ENCODE measurements at regions not wholly inside any gene's neighbourhood (a gene's known extent, or its start where the extent isn't known, plus 50 kb on each side); places are given as distances from the start of the nearest gene placed in this dataset.

DNA sequence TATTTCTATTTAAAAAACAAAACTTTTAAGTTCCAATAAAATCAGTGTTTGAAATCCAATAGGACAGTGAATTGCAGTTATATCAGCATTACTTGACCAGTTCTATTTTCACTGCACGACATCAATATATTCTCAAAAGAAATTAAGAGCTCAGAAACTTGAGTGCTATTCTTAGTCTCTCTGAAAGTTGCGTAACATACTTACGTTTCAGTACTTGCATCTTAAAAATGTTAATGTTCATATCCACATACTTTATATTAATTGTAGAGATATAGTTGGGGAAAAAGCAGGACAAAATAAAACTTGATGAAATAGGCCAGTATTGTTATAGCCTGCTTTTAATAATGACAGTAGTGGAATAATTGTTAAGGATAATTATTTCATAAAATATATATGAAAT is 720.5 kb upstream of the PCDH9 start (continued):
- TF ChIP-seq CEBPG (CRISPR knock-in tag; IDR thresholded peaks at IDR 0.05) (no peak), CEBPG (tag; conservative IDR thresholded peaks at IDR 0.05 in 1 of 2, IDR thresholded peaks at IDR 0.05 in 1 of 2) (peak in 1 of 2 experiments; percentile 63; a peak in 2 of 4 replicates), XRCC4 (IDR thresholded peaks at IDR 0.05; ENCODE audit: extremely low read depth, insufficient read depth, insufficient read length) (no peak), HNRNPLL (IDR thresholded peaks at IDR 0.05; ENCODE audit: low read depth, low read length, poor library complexity, severe bottlenecking) (no peak), CEBPB (tag; IDR thresholded peaks at IDR 0.05) (0 out of 2 replicates have a peak, but pooled peaks have one; percentile 7), MAFF (IDR thresholded peaks at IDR 0.05; ENCODE audit: low read length) (no peak), ZFP30 (CRISPR knock-in tag; IDR thresholded peaks at IDR 0.05; ENCODE audit: borderline replicate concordance) (no peak), TAF7 (tag; IDR thresholded peaks at IDR 0.05) (no peak)

DNA sequence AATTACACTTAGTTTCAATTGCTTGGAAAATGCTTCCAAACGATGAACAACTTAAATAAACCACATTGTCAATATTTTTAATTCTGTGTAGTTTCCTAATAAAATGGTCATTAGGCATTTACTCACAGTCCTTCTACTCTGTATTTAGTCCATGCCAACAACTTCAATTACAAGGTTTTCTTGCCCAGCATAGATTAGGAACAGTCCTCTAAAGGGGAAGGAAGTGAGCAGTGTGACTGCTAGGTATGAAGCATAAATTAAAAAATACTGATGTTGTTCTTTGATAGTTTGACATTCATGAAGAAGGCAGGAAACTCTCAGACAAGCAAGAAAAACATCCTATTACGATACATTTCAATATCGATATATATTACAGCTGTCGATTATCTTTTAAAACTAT is 716.0 kb upstream of the PCDH9 start:
- Histone ChIP-seq H3K36me3 (ENCODE audit: control insufficient read depth, insufficient read depth, low read length) (no peaks in the 10 kb centered on the region), H3K4me1 (replicated peaks in 1 of 2; ENCODE audit: control insufficient read depth in 2 of 2, insufficient read depth in 2 of 2, low read length in 2 of 2) (no peaks in the 10 kb centered on the region), H4K20me1 (replicated peaks; ENCODE audit: control insufficient read depth, insufficient read depth, low read length) (no peaks in the 10 kb centered on the region), H3K4me2 (ENCODE audit: insufficient read depth, low read length) (no peak overlapping the region), H3K9ac (ENCODE audit: insufficient read depth in 1 of 2, low read depth in 2 of 2, low read length in 2 of 2) (no peak overlapping the region), H2AFZ (ENCODE audit: low read depth, low read length) (no peak overlapping the region), H3K9me3 (replicated peaks; ENCODE audit: control insufficient read depth, insufficient read depth, low read depth, low read length) (no peaks in the 10 kb centered on the region), H3K9me1 (ENCODE audit: control insufficient read depth, insufficient read depth, low read length) (no peaks in the 10 kb centered on the region), H3K4me3 (no peak overlapping the region), H3K79me2 (ENCODE audit: control insufficient read depth, insufficient read depth, low read length) (no peaks in the 10 kb centered on the region), H3K27ac (ENCODE audit: extremely low read depth, low read depth, low read length) (no peak overlapping the region), H3K27me3 (ENCODE audit: control insufficient read depth in 2 of 2, insufficient read depth in 2 of 2, low read length in 2 of 2) (no peaks in the 10 kb centered on the region)
- intact Hi-C loops (cut with micrococcal nuclease): no loop called here
- ATAC-seq: no peak
- CTCF ChIA-PET (ENCODE audit: low intra/inter-chr PET ratio): no interaction called here
- 6% methylated on average over 4 of the region's 4 CpGs for WGBS (ENCODE audit: insufficient coverage, low coverage, missing lambda C conversion rate)
- BruUV-seq (replicated peaks): no TSS peak
- TF ChIP-seq RUNX1 (IDR thresholded peaks at IDR 0.05; ENCODE audit: low read depth): no peak
- TF ChIP-seq JUN (IDR thresholded peaks at IDR 0.05; ENCODE audit: borderline replicate concordance, low read depth, low read length): no peak
- no peak for TF ChIP-seq JUN (CRISPR knock-in tag; IDR thresholded peaks at IDR 0.05; ENCODE audit: borderline replicate concordance)
- no peak for TF ChIP-seq ZSCAN29 (IDR thresholded peaks at IDR 0.05)
- TF ChIP-seq ZNF75A (CRISPR knock-in tag; IDR thresholded peaks at IDR 0.05): no peak
- no peak for TF ChIP-seq STAT5A (IDR thresholded peaks at IDR 0.05; ENCODE audit: borderline replicate concordance, low read length)
- TF ChIP-seq RHOXF2B (CRISPR knock-in tag; conservative IDR thresholded peaks at IDR 0.05): no peak
- no peak for TF ChIP-seq FOXJ2 (tag; IDR thresholded peaks at IDR 0.05)
- no peak for DNase-seq (ENCODE audit: extremely low read depth in 1 of 4, low spot score in 3 of 4)
- no peak for FAIRE-seq
- POLR2A ChIA-PET: no interaction called here
- in situ Hi-C loops (cut with MboI): no loop called here

Data from K562 (cell line).